HG02610 (cell line): ENCODE measurements at regions not wholly inside any gene's neighbourhood (a gene's known extent, or its start where the extent isn't known, plus 50 kb on each side); places are given as distances from the start of the nearest gene placed in this dataset.
A peak's percentile ranks its signal among the peaks of the same experiment; 100 is the strongest.
"Not testable (repeated sequence)": the region's sequence is repeated elsewhere in the genome, so short reads cannot be mapped to it uniquely, and the experiment has no call there.

Experiments used
- ATAC-seq: cut with Tn5 transposase; IDR thresholded peaks from one replicate; pipeline ENCODE4 v1.9.1; 2021; ENCODE audit warnings: mild to moderate bottlenecking, moderate library complexity; ENCODE audit not compliant: unreplicated experiment

- ATAC-seq = no peak
These were observed 151.6 kb upstream of the ZNF337 start for GRCh38 chr20:25848222-25848621.

DNA sequence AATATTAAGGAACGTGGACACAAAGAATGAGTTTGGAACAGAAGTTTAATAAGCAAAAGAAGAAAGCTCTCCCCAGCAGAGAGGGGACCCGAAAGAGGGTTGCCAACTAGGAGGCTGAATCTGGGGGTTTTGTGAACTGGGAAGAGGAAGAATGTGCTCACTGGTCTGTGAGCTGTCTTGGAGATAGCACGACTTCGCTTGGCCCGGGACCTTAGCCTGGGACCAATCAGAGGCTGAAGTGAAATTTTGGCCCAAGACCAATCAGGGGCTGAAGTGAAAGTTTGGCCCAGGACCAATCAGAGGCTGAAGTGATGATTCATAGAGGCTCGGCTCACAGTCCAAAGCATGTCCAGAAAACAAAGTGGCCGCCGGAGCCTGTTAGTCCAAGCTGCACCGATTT is 148.0 kb upstream of the ZNF337 start:
- ATAC-seq = peak; percentile 48

- not testable (repeated sequence) for ATAC-seq
These were observed 116.9 kb upstream of the ZNF337 start for GRCh38 chr20:25813511-25813910.

DNA sequence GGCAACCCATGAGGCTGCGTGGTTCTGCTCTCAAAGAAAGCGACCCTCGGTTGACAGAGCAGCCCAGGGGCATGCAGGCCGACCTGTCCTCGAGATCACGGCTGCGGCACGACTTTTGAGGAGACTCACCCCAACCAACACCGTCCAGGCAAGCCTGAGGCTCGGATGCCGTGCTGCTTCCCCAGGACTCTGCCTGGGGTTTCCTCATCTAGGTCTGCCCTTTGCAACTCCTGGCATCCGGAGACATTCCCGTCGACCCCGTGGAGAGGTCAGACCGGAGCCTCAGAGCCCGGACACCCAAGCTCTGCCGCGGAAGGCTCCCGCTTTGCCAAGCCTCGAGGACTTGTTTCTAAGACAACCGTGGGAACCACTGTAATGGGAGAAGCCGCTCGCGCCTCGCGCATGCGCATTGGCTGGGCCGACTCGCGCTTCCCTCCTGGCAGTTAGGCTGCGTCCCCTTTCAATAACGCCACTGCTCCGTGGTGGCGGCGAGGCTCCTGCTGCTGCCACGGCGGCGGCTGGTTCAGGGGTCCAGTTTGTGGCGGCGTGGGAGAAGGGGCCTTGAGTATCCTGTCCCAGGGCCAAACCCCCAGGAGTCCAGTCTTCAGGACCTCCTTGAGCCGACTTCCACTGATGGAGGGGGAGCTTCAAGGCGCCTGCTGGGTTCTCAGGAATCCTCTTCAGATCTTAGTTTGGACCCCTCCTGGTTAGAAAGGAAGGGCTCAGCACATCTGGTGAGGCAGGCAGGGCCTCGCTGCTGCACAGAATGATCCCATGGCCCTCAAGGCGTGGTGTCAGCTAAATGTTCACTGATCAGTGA is 101.7 kb upstream of the ZNF337 start:
- not testable (repeated sequence) for ATAC-seq

DNA sequence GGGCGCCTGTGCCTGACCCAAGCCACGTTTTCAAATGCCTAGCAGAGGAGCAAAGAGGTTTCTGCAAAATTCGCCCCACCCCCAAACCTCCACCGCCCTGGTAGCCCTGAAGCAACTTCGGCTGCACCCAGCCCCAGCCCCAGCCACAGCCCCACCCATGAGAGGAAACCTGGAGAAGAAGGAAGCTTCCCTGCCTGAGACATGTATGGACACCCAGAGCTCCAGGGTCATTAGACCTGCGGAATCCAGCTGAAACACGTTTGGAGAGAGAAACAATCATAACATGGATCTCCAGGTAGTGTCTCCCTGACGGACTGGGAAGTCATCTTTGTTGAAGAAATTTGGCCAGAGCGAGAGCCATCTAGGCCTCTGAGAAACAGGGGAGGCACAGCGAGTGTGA is 100.4 kb upstream of the ZNF337 start:
- ATAC-seq = not testable (repeated sequence)

DNA sequence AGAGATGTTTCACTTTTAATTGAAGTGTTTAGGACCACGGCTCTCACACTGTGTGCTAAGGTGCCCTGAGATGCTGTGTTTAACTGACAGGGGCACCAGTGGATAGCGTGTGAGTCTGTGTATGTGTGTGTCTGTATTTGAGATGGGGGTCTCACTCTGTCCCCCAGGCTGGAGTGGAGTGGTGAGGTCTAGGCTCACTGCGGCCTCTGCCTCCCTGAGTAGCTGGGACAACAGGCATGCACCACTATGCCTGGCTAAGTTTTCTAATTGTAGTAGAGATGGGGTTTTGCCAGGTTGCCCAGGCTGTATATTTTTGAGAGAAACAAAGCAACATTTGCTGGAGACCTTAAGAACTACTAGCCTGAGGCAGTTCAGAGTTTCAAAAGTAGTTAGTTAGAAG is 80.6 kb upstream of the ZNF337 start:
- ATAC-seq = not testable (repeated sequence)

DNA sequence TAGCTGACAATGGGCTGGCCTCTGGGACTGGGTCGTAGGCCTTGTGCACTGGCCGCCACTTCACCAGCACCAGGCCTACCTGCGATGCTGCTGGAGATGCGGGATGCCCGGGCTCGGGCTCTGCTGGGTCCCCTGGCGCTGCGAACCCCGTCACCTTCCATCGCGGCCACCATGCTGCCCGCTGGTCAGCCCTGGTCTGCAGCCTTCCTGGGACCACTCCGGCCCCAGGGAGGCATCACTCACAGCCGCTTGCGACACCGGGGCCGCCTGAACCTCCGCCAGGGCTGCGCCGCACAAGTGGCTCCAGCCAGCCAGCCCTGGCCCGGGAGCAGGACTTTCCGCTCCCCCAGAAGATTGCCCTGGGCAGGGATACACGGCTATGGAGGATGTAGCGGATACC is 78.1 kb upstream of the ZNF337 start:
- not testable (repeated sequence) for ATAC-seq

DNA sequence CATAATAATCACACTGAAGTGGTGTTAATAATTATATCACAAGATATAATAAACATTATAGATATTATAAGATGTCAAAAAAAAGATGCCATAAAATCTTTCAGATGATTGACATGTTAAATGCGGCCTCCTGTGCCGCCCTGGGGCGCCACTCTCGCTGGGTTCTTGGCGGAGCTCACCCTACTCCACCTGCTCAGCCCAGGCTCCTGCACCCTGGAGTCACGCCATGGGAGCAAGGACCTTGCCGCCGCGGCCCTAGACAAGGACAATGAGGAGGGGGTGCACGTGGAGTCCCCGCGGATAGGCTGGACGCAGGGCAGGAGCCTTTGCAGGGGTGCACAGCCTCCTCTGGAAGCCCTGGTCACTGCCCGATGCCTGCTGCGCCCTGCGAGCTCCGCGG is 77.5 kb upstream of the ZNF337 start:
- ATAC-seq = not testable (repeated sequence)

GRCh38 chr20:25772437-25772836 is 75.8 kb upstream of the ZNF337 start:
- not testable (repeated sequence) for ATAC-seq

DNA sequence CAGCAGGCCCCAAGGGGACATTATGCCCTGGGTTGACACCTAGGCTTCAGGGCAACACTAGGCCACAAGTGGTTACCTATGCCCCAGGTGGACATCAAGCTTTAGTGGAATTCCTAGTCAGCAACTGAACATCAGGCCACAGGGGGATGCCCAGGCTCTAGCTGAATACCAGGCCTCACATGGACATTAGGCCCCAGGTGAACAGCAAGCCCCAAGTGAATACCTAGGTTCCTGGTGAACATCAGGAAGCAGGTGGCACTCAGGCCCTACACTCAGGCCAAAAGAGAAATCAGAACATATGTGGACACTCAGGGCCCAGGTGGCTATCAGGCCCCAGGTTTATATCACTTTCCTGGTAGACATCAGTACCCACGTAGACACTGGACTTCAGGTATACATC is 75.2 kb upstream of the ZNF337 start:
- not testable (repeated sequence) for ATAC-seq

- ATAC-seq = no peak
These were observed 64.9 kb upstream of the ZNF337 start for GRCh38 chr20:25761596-25761995.

- ATAC-seq = not testable (repeated sequence)
These were observed 64.4 kb upstream of the ZNF337 start for GRCh38 chr20:25761046-25761445.

GRCh38 chr20:25750765-25751696 is 54.4 kb upstream of the ZNF337 start:
- ATAC-seq = peak; percentile 93

DNA sequence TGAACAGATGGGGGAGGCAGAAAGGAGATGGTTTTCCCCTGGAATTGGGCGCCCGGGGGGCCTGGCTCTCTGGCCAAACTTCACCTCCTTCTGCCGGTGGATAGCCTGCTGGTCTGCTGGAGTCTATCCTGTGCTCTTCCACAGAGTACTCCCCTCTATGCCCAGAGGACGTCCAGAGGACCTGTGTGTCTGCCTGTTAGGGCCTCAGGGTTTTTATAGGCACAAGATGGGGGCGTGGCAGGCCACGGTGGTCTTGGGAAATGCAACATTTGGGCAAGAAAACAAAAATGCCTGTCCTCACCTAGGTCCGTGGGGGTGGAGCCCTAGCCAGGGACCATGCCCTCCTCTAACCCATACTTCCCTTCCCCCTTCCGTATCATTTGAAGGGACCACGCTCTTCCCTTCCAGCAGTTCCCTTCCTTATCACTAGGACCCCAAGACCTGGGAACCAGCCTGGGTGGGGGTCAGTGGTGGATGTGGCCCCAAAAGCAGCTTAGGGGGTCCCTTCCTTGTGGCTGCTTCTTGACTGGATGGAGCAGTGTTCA is 53.6 kb upstream of the ZNF337 start:
- no peak for ATAC-seq

DNA sequence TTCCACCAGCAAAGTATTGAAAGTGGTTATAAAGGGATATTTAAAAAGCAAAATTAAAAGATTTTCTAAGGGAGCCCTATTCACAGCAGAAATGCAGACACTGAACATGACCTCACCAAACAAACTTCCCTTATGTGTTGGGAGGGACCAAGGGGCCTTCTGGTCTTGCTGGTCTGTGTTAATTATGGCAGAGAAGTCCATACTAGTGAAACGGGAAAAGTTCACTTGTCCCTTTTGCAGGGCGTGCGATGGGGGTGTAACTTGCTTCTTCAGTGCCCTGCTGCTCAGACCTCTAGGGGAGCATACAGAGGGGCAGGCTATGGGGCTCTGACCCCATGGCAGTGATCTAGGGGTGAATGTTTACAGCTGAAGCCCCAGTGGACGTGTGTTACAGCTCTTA is 53.0 kb upstream of the ZNF337 start:
- ATAC-seq = no peak
